Iris pigment epithelial cell (primary cell): ENCODE measurements at regions not wholly inside any gene's neighbourhood (a gene's known extent, or its start where the extent isn't known, plus 50 kb on each side); places are given as distances from the start of the nearest gene placed in this dataset.
"Not testable (repeated sequence)": the region's sequence is repeated elsewhere in the genome, so short reads cannot be mapped to it uniquely, and the experiment has no call there.

Experiments
- DNase-seq: peaks from one replicate; pipeline ENCODE4 v3.0.0-alpha.2; 2011; ENCODE audit warnings: low read depth

DNA sequence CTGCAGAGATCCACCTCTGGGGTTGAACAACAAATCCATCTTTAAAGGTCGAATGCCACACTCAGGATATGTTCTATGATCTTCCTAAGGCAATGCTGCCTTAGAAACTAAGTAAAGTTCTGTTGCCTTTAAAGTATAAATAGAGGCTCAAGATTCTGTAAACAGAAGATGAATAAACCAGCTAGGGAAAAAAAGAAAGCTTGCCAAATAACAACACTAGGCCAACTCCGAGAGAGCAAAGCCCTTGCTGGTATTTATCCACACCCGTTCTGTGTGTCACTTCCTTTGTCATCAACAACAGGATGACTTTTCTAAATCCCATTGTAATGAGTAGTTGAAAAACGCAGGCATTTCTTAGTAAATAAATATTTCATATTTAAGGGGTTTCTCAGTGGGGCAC, 330.0 kb upstream of the GLI3 start:
- DNase-seq: peak; percentile 21

- no peak for DNase-seq
Observed at GRCh38 chr7:42561797-42562196, 324.8 kb upstream of the GLI3 start.

DNA sequence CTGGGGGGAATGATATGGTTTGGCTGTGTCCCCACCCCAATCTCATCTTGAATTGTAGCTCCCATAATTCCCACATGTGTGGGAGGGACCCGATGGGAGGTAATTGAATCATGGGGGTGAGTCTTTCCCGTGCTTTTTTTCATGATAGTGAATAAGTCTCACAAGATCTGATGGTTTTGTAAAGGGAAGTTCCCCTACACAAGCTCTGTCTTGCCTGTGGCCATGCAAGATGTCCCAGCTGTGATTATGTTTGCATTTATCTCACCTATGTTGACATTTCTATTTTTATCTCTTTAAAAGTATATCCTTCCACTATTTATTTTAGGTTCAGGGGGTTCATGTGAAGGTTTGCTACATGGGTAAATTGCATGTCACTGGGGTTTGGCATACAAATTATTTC, 323.9 kb upstream of the GLI3 start:
- DNase-seq: no peak

- DNase-seq: not testable (repeated sequence)
Observed at GRCh38 chr7:42554932-42555331, 317.9 kb upstream of the GLI3 start.

- no peak for DNase-seq
Observed at GRCh38 chr7:42552227-42552626, 315.2 kb upstream of the GLI3 start.

DNA sequence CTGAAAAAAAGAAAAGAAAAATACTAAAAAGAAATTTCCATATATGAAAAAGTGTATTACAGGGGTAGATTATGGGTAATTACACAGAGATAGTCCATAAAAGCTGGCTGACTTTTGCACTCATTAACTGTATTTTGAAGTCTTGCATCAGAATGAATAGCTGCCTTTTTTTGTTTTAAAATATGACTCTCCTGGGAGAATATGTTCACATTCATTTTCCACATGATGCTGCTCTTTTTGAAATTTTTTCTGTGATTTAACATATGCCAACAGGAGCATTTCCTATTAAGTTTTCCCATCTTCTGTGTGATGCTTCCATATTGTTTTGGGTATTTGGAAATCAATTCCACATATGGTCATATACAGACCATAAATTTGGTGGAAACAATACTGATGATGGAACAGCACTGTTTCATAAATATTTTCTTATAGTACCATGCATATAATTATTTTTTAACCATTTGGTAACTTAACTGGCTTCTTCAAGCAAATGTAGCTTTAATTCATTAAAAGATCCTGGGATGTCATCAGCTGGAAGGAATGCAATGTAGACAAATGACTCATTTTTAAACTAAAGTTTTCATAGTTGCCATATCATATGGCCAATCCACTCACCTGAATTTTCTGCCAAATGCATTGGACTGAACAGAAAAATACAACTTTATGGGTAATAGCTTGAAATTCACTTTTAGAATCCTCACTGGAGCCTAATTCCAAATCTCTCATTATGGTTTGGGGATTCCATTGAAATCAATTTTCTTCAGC, 313.9 kb upstream of the GLI3 start:
- DNase-seq: peak; percentile 18

GRCh38 chr7:42549866-42550485, 313.0 kb upstream of the GLI3 start:
- no peak for DNase-seq

DNA sequence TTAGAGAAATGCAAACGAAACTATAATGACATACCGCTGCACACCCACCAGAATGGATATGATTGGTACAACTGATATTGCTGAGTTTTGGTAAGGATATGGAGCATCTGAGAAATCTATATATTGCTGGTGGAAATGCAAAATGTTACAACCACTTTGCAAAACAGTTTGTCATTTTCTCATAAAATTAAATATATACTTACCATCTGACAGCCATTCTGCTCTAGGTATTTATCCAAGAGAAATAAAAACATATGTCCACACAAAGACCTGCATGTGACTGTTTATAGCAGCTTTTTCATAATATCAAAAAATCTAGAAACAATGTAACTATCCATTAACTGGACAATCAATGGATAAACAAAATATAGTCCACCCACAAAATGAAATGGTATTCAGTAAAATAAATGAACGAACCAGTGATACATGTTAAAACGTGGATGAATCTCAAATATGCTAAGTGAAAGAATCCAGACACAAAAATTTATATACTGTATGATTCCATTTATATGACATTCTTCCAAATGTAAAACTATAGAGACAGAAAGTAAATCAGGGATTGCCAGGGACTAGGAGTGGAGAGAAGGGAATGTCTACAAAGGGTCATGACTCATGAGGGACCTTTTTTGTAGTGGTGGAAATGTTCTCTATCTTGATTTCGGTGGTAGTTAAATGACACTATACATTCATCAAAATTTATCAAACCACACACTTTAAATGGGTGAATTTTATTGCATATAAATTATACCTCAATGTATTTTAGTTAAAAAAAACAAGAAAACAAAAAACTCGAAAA, 312.0 kb upstream of the GLI3 start:
- DNase-seq: no peak

- DNase-seq: no peak
Observed at GRCh38 chr7:42545049-42545724, 308.2 kb upstream of the GLI3 start.

GRCh38 chr7:42543953-42544352, 306.9 kb upstream of the GLI3 start:
- DNase-seq: no peak

- not testable (repeated sequence) for DNase-seq
Observed at GRCh38 chr7:42542446-42542845, 305.4 kb upstream of the GLI3 start.

DNA sequence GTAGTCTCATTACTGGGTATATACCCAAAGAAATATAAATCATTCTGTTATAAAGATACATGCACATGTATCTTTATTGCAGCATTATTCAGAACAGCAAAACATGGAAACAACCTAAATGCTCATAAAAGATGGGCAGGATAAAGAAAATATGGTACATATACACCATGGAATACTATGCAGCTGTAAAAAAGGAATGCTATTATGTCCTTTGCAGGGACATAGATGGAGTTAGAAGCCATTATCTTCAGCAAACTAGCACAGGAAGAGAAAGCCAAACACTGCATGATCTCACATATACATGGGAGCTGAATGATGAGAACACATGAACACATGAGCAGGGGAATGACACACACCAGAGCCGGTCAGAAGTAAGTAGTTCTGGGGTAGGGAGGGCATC, 297.4 kb upstream of the GLI3 start:
- DNase-seq: no peak

GRCh38 chr7:42527004-42527403, 290.0 kb upstream of the GLI3 start:
- no peak for DNase-seq

DNA sequence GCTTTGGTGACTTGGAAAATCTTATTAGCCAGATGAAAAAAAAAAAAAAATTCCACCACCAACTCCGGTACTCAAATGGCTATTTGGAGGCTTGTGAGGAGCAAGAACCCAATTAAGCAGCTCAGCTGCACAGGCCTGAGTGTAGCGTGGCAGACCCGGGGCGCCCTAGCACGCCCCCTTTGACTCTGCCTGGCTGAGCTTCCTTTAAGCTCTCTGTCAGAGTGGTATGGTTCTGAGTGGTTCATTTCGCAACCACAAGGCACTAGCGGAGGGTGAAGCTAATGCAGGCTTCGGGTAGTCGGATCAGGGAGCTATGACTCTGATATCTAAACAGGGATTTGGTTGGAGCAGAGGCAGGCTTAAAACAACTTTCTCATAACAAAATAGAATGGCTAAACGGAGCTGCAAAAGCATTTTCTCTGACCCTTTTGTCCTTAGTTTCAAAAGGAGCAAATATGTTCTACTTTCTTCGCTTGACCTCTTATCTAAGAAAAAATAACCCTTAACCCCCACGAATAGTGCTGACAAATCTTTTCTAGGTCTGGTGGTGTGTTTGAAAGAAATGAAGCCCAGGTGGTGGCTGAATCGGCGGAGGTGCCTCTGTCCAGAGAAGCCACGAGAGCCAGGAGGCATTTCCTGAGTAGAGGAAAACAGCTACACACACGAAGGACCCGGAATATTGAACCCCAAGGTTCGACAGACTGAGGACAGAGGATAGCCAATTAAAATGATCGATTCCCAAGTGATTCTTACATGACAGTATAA, 285.4 kb upstream of the GLI3 start:
- peak; percentile 88 for DNase-seq

GRCh38 chr7:42511027-42511426, 274.0 kb upstream of the GLI3 start:
- peak; percentile 70 for DNase-seq

GRCh38 chr7:42506097-42506496, 269.1 kb upstream of the GLI3 start:
- no peak for DNase-seq

DNA sequence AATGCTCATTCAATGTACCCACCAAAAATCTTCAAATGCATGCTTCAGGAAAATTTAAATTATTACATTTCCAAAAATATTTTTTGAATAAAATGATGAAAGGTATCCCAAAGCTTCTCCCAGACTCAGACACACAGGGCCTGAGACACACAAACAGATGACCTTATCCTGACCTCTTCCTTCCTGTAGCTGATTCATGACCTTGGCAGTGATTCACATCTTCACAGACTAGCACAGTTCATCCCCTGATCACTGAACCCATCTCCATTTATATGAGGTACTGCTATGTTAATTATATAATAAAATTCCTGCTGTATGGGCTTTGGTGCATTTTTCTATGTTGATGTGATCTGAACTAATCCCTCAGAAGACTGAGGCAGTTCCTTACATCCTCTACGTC, 265.0 kb upstream of the GLI3 start:
- DNase-seq: peak; percentile 86

DNA sequence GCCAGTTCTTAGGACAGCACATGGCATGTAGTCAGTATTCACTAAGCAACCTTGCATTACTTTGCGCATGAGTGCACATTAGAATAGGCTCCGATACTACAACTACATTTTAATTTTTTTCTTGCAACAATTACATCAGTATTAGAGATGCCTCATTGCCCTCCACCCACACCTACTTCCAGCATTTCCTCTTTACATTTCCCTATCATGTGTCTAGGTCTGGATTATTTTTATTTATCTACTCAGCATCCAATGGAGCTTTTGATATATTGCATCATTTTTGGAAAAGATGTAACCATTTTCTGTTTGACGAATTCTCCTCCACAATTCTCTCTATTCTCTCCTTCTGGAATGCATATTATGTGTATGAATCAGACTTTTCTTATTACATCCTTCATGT, 258.2 kb upstream of the GLI3 start:
- peak; percentile 76 for DNase-seq

DNA sequence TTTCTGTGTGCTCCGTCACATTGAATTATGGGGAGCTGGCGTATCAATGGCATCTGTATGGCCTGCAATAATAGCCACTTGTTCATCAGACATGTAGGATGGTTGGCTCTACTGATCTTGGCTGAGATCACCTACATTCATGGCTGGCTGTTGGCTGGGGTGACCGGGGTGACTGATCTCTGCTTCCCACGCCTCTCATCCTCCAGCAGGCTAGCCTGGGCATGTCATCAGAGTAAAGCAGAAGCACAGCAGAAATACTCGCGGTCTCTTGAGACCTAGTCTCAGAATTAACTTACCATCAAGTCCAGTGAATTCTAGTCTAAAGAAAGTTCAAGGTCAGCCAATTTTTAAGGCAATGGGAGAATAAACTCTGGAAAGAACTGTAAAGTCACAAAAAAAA, 257.7 kb upstream of the GLI3 start:
- peak; percentile 63 for DNase-seq

- DNase-seq: peak; percentile 17
Observed at GRCh38 chr7:42494199-42494710, 257.2 kb upstream of the GLI3 start.

- DNase-seq: peak; percentile 97
Observed at GRCh38 chr7:42493436-42494198, 256.6 kb upstream of the GLI3 start.
